Fibroblast of mammary gland (primary cell): ENCODE measurements at regions not wholly inside any gene's neighbourhood (a gene's known extent, or its start where the extent isn't known, plus 50 kb on each side); places are given as distances from the start of the nearest gene placed in this dataset.

Experiments used
- DNase-seq: peaks from one replicate; pipeline ENCODE4 v3.0.0-alpha.2; 2010; ENCODE audit warnings: low read depth
- H3K4me3 ChIP-seq: 2 replicates; pipeline ENCODE4 v1.5.1; 2011; ENCODE audit warnings: low read depth, mild to moderate bottlenecking, low read length, moderate library complexity; ENCODE audit not compliant: control insufficient read depth
- CTCF ChIP-seq: conservative IDR thresholded peaks from 2 replicates; pipeline ENCODE4 v1.5.1; 2011; ENCODE audit warnings: low read depth, low read length, inconsistent platforms; ENCODE audit not compliant: control insufficient read depth, insufficient read depth

- DNase-seq = no peak
- TF ChIP-seq CTCF = no peak
These were observed 223.4 kb downstream of the BCOR start for GRCh38 chrX:39874202-39874816.

DNA sequence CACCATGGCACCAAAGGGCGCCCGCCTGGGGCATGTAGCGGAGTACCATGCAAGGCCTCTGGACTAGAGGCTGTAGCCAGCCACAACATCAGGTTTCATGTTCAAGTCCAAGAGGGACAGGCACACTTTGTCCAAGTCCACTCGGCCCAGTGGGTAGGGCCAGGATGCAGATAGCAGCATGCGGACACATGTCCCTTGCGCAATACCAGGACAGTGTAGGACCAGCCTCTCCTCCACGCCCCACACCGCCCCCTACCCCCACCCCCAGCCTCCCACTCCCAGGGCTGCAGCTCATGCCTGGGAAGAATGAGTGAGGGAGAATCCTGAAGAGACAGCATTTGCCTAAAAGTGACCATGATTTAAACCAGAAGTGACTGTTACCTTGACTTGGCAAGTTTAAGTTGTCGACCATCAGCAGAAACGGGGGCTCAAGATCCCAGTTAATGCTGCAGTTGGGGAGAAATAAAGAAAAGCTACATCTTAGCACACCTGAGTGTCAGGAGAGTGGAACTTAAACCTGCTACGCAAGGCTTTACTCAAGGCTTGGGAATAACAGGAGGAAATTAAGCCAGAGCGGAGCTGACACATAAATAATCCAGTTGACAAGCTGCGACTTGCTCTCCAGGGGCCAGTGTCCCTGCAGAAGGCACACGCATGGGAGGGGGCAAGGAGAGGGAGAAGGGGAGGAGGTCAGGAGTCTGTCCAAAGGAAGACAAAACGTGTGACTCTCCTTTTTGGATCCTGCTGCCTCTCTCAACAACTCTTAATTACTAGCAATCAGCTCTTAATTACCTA lies 221.7 kb downstream of the BCOR start:
- DNase-seq = no peak
- H3K4me3 ChIP-seq = no peak overlapping the region
- no peak for TF ChIP-seq CTCF

More at GRCh38 chrX:39874202-39874816, 223.4 kb downstream of the BCOR start:
- no peak overlapping the region for H3K4me3 ChIP-seq

DNA sequence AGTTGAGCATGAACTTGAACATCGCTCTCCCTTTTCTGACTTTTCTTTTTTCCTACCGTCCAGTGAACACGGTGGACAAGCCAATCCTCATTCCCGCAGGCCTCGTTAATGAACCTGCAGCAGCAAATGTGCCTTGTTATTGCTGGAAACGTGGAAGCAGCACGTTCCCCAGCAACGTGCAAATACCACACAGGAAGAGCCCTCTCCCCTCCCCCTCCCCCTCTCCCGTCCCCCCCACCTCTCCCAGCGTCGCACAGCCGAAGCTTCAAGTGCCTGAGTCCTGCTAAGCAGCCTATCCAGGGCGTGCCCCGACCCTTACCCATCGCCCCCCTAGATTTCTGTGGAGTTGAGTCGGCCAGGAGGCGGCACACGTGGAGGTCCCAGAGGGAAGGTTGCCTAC lies 219.9 kb downstream of the BCOR start:
- TF ChIP-seq CTCF = no peak
- no peak for DNase-seq
- H3K4me3 ChIP-seq = no peak overlapping the region

DNA sequence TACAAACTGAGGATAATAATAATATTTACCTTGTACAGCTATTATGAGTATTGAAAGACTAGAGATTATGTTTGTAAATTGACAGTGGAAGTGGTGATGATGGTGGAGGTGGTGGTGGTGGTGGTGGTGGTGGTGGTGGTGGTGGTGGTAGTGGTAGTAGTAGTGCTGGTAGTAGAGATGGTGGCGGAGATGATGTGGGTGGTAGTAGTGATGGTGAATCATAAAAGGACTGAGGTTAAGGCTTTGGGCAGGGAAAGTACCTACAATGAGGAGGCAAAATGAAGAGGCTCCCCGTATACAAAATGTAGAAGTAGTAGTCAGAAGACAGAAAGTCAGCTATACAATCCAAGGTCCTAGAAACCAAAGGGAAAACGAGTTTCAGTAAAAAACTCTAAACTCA lies 214.1 kb downstream of the BCOR start:
- no peak for TF ChIP-seq CTCF

DNA sequence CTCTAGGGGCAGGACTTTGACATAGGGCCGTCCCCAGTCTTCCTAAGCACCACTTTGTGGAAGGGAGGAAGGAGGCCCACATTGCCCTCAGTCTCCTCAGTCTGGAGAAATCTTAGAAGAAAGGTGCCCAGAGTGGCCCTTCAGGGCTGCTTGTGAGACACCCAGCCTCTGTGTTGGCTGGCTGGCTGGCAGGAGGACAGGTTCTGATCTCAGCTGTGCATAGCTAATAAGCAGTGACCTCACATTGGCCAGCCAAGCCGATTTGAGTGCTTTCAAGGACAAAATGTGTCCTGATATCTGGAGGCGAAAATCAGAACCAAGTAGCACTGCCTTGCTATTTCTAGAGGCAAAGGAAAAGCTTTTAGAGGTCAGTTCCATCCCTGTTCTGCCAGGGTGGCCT lies 211.5 kb downstream of the BCOR start:
- no peak for DNase-seq
- no peak for TF ChIP-seq CTCF

More for the DNA sequence above, 214.1 kb downstream of the BCOR start:
- H3K4me3 ChIP-seq = no peak overlapping the region
- DNase-seq = no peak

DNA sequence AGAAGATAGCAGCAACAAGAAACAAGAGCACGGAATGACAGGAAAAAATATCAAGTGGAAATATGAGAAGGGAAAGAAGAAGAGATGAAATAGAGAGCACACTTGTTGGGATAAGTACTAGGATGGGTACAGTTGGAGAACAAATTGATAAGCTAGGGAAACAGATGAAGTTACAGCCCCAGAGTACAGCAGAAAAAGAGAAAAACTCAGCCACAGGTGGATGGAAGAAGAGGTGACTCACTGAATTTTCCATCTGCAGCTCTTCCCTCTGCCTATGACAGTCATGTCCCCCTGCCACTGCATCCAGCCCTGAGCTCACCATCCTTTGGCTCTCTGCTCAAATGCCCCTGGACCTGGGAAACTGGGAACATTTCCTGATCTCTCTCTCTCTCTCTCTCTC lies 209.0 kb downstream of the BCOR start:
- TF ChIP-seq CTCF = no peak
- H3K4me3 ChIP-seq = no peak overlapping the region
- no peak for DNase-seq

More for the DNA sequence above, 211.5 kb downstream of the BCOR start:
- no peak overlapping the region for H3K4me3 ChIP-seq
